Stomach (tissue), 4 donors: ENCODE measurements at regions not wholly inside any gene's neighbourhood (a gene's known extent, or its start where the extent isn't known, plus 50 kb on each side); places are given as distances from the start of the nearest gene placed in this dataset.

Experiments
- POLR2AphosphoS5 ChIP-seq, 3 donors: sonication (generic); formaldehyde crosslinking; IDR thresholded peaks; one replicate each; pipeline ENCODE4 v1.6.1; 2016; ENCODE audit warnings: antibody characterized with exemption in 3 of 3
- TF ChIP-seq, protein P1 (sequence below), 7 experiments: fragments of 450-650 bp in 4 of 7; fragments of 200-600 bp in 3 of 7; sonication (generic) in 3 of 7; IDR thresholded peaks; one replicate each; pipeline ENCODE4 v1.5.1; 2016 to 2019; ENCODE audit warnings: antibody characterized with exemption in 7 of 7, control low read depth in 2 of 7, mild to moderate bottlenecking in 1 of 7

- TF ChIP-seq, protein P1, sequence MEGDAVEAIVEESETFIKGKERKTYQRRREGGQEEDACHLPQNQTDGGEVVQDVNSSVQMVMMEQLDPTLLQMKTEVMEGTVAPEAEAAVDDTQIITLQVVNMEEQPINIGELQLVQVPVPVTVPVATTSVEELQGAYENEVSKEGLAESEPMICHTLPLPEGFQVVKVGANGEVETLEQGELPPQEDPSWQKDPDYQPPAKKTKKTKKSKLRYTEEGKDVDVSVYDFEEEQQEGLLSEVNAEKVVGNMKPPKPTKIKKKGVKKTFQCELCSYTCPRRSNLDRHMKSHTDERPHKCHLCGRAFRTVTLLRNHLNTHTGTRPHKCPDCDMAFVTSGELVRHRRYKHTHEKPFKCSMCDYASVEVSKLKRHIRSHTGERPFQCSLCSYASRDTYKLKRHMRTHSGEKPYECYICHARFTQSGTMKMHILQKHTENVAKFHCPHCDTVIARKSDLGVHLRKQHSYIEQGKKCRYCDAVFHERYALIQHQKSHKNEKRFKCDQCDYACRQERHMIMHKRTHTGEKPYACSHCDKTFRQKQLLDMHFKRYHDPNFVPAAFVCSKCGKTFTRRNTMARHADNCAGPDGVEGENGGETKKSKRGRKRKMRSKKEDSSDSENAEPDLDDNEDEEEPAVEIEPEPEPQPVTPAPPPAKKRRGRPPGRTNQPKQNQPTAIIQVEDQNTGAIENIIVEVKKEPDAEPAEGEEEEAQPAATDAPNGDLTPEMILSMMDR (IDR thresholded peaks at IDR 0.05) = no peak
- TF ChIP-seq POLR2AphosphoS5 (IDR thresholded peaks at IDR 0.05) = no peak
These were observed 149.8 kb downstream of the ACTR3 start for GRCh38 chr2:114039677-114040076.
